Tibial nerve (tissue), 4 donors: ENCODE measurements at regions not wholly inside any gene's neighbourhood (a gene's known extent, or its start where the extent isn't known, plus 50 kb on each side); places are given as distances from the start of the nearest gene placed in this dataset. TPM values are rescaled to one million over a fixed set of nuclear protein-coding genes. Genes with fewer than 3 reads are reported as not detected.

Experiments
- DNase-seq, 2 donors: peaks; one replicate each; pipeline ENCODE4 v3.0.0-alpha.2; 2019; ENCODE audit warnings: low spot score in 2 of 2
- H3K27ac ChIP-seq, 4 donors: fragments of 200-600 bp; sonication (generic) in 3 of 4; one replicate each; pipeline ENCODE4 v1.5.1; 2017 to 2019; ENCODE audit warnings: mild to moderate bottlenecking in 1 of 4
- H3K27me3 ChIP-seq, 2 donors: fragments of 200-600 bp; sonication (generic) in 1 of 2; one replicate each; pipeline versions ENCODE4 v1.5.1 to v1.6.0; 2017 to 2019
- H3K36me3 ChIP-seq, 3 donors: fragments of 200-600 bp; sonication (generic); one replicate each; pipeline ENCODE4 v1.5.1; 2018 to 2019
- H3K4me1 ChIP-seq, 4 donors: fragments of 200-600 bp; sonication (generic) in 3 of 4; one replicate each; pipeline ENCODE4 v1.5.1; 2017 to 2019
- H3K4me3 ChIP-seq, 4 donors: fragments of 200-600 bp; sonication (generic) in 3 of 4; one replicate each; pipeline ENCODE4 v1.5.1; 2017 to 2019; ENCODE audit warnings: mild to moderate bottlenecking in 1 of 4, moderate library complexity in 1 of 4
- H3K9me3 ChIP-seq, 4 donors: fragments of 200-600 bp; sonication (generic) in 3 of 4; one replicate each; pipeline ENCODE4 v1.5.1; 2017 to 2019
- EP300 ChIP-seq, 2 donors: sonication (generic); formaldehyde crosslinking; IDR thresholded peaks; one replicate each; pipeline ENCODE4 v1.6.1; 2017; ENCODE audit warnings: antibody characterized with exemption in 2 of 2, mild to moderate bottlenecking in 1 of 2
- POLR2A ChIP-seq, 2 donors: fragments of 450-650 bp; IDR thresholded peaks; one replicate each; pipeline ENCODE4 v1.6.1; 2017; ENCODE audit warnings: antibody characterized with exemption in 2 of 2, mild to moderate bottlenecking in 2 of 2, moderate library complexity in 2 of 2
- whole genome bisulfite sequencing, 2 donors: methylation state at CpG; one replicate each; pipeline ENCODE4 v1.1.5; 2018; 5-methylcytosine and 5-hydroxymethylcytosine counted together
- small RNA-seq: library from RNA; depleted of rRNA; stranded (forward); fragments of <200 nt; gene quantifications from one replicate; pipeline ENCODE3, GENCODE V24; 2016
- TF ChIP-seq, protein P1 (sequence below), 5 experiments: fragments of 200-600 bp in 3 of 5; fragments of 450-650 bp in 2 of 5; sonication (generic) in 3 of 5; IDR thresholded peaks; one replicate each; pipeline ENCODE4 v1.5.1; 2016 to 2019; ENCODE audit warnings: antibody characterized with exemption in 5 of 5, mild to moderate bottlenecking in 3 of 5, moderate library complexity in 2 of 5

DNA sequence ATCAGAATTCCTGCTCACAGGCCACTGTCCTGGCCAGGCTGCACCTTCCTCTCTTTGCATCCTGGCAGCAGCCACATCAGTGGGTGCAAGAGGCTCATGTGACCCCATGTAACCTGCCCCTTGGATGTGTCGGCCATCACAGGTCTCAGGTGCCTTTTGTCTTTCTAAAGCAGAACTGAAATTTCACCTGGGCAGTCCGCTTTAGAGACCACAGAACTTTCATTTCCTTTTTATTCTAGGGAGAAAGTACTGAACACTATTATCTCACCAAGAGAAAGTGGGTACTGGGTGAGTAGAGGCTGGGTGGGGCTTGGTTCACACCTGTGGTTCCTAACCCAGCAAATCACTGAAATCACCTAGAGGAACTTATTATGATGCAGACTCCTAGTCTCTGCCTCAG is 51.7 kb upstream of the NUP160 start:
- Histone ChIP-seq H3K27me3 (no peaks in the 10 kb centered on the region), H3K9me3 (no peaks in the 10 kb centered on the region), H3K4me3 (no peak overlapping the region), H3K36me3 (no peaks in the 10 kb centered on the region), H3K4me1 (no peaks in the 10 kb centered on the region), H3K27ac (no peak overlapping the region)
- TF ChIP-seq EP300 (IDR thresholded peaks at IDR 0.05) (no peak), POLR2A (IDR thresholded peaks at IDR 0.05) (no peak)
- TF ChIP-seq, protein P1, sequence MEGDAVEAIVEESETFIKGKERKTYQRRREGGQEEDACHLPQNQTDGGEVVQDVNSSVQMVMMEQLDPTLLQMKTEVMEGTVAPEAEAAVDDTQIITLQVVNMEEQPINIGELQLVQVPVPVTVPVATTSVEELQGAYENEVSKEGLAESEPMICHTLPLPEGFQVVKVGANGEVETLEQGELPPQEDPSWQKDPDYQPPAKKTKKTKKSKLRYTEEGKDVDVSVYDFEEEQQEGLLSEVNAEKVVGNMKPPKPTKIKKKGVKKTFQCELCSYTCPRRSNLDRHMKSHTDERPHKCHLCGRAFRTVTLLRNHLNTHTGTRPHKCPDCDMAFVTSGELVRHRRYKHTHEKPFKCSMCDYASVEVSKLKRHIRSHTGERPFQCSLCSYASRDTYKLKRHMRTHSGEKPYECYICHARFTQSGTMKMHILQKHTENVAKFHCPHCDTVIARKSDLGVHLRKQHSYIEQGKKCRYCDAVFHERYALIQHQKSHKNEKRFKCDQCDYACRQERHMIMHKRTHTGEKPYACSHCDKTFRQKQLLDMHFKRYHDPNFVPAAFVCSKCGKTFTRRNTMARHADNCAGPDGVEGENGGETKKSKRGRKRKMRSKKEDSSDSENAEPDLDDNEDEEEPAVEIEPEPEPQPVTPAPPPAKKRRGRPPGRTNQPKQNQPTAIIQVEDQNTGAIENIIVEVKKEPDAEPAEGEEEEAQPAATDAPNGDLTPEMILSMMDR (IDR thresholded peaks at IDR 0.05) = no peak
- no peak for DNase-seq
- 74 to 83% methylated on average over 2 of the region's 2 CpGs for WGBS, 2 donors

Small RNA genes lying in the stretch of these regions (small RNA-seq; reads per million reads assigned to genes)
- gene AC023232.1 = not detected
